Tibial nerve (tissue), 4 donors: ENCODE measurements at regions not wholly inside any gene's neighbourhood (a gene's known extent, or its start where the extent isn't known, plus 50 kb on each side); places are given as distances from the start of the nearest gene placed in this dataset.

Experiments used
- DNase-seq, 2 donors: peaks; one replicate each; pipeline ENCODE4 v3.0.0-alpha.2; 2019; ENCODE audit warnings: low spot score in 2 of 2
- H3K27ac ChIP-seq, 4 donors: fragments of 200-600 bp; sonication (generic) in 3 of 4; one replicate each; pipeline ENCODE4 v1.5.1; 2017 to 2019; ENCODE audit warnings: mild to moderate bottlenecking in 1 of 4
- H3K27me3 ChIP-seq, 2 donors: fragments of 200-600 bp; sonication (generic) in 1 of 2; one replicate each; pipeline versions ENCODE4 v1.5.1 to v1.6.0; 2017 to 2019
- H3K36me3 ChIP-seq, 3 donors: fragments of 200-600 bp; sonication (generic); one replicate each; pipeline ENCODE4 v1.5.1; 2018 to 2019
- H3K4me1 ChIP-seq, 4 donors: fragments of 200-600 bp; sonication (generic) in 3 of 4; one replicate each; pipeline ENCODE4 v1.5.1; 2017 to 2019
- H3K4me3 ChIP-seq, 4 donors: fragments of 200-600 bp; sonication (generic) in 3 of 4; one replicate each; pipeline ENCODE4 v1.5.1; 2017 to 2019; ENCODE audit warnings: mild to moderate bottlenecking in 1 of 4, moderate library complexity in 1 of 4
- H3K9me3 ChIP-seq, 4 donors: fragments of 200-600 bp; sonication (generic) in 3 of 4; one replicate each; pipeline ENCODE4 v1.5.1; 2017 to 2019
- EP300 ChIP-seq, 2 donors: sonication (generic); formaldehyde crosslinking; IDR thresholded peaks; one replicate each; pipeline ENCODE4 v1.6.1; 2017; ENCODE audit warnings: antibody characterized with exemption in 2 of 2, mild to moderate bottlenecking in 1 of 2
- POLR2A ChIP-seq, 2 donors: fragments of 450-650 bp; IDR thresholded peaks; one replicate each; pipeline ENCODE4 v1.6.1; 2017; ENCODE audit warnings: antibody characterized with exemption in 2 of 2, mild to moderate bottlenecking in 2 of 2, moderate library complexity in 2 of 2
- WGBS, 2 donors: methylation state at CpG; one replicate each; pipeline ENCODE4 v1.1.5; 2018; 5-methylcytosine and 5-hydroxymethylcytosine counted together
- TF ChIP-seq, protein P1 (sequence below), 5 experiments: fragments of 200-600 bp in 3 of 5; fragments of 450-650 bp in 2 of 5; sonication (generic) in 3 of 5; IDR thresholded peaks; one replicate each; pipeline ENCODE4 v1.5.1; 2016 to 2019; ENCODE audit warnings: antibody characterized with exemption in 5 of 5, mild to moderate bottlenecking in 3 of 5, moderate library complexity in 2 of 5

DNA sequence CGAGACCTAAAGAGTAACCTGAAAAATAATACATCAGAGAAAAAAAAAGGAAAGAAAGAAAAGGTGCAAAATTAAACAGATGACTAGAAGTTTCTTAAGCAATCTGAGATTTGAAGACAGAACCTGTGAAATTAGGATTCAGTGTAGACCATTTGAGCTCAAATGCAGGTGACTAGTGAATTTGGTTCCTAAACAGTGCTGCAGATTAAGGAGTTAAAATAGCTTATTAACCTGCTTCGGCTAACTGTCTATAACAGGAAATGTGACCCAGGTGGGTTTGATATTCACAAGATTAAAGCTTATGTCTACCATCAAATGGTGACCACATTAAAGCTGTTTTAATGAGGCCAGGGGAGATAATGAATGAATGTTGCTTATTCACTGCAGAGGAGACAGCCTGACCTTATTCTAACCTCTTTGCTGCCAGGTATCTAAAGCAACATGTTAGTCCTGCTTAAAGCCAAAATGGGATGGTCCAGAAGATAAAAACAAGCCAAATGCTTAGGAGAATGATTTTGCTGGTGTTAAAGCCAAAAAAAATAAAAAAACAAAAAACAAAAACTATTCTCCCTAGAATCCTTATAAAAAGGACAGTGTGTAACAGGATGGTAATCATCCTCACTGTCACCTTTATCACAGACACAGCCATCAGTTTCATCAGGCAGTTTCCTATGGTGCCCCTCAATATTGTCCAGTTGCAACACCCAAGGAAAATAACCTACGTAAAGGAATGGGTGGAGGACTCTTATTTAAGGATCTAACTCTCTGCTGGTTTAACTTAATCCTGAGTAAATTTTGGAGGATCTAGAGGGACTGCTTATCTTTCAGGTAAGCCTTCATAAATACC, 769.0 kb upstream of the ZEB2 start:
- no peak overlapping the region for H3K4me3 ChIP-seq
- H3K4me1 ChIP-seq = peaks cover 0 to 20% (median 0%) of the 10 kb centered on the region in 4 donors
- no peak for TF ChIP-seq EP300 (IDR thresholded peaks at IDR 0.05)
- no peak for TF ChIP-seq POLR2A (IDR thresholded peaks at IDR 0.05)
- TF ChIP-seq, protein P1, sequence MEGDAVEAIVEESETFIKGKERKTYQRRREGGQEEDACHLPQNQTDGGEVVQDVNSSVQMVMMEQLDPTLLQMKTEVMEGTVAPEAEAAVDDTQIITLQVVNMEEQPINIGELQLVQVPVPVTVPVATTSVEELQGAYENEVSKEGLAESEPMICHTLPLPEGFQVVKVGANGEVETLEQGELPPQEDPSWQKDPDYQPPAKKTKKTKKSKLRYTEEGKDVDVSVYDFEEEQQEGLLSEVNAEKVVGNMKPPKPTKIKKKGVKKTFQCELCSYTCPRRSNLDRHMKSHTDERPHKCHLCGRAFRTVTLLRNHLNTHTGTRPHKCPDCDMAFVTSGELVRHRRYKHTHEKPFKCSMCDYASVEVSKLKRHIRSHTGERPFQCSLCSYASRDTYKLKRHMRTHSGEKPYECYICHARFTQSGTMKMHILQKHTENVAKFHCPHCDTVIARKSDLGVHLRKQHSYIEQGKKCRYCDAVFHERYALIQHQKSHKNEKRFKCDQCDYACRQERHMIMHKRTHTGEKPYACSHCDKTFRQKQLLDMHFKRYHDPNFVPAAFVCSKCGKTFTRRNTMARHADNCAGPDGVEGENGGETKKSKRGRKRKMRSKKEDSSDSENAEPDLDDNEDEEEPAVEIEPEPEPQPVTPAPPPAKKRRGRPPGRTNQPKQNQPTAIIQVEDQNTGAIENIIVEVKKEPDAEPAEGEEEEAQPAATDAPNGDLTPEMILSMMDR (IDR thresholded peaks at IDR 0.05) = no peak
- no peak for DNase-seq
- H3K27me3 ChIP-seq = no peaks in the 10 kb centered on the region
- no peak overlapping the region for H3K27ac ChIP-seq
- WGBS, 2 donors = 76 to 78% methylated on average over 3 of the region's 3 CpGs
- no peaks in the 10 kb centered on the region for H3K9me3 ChIP-seq
- no peaks in the 10 kb centered on the region for H3K36me3 ChIP-seq

DNA sequence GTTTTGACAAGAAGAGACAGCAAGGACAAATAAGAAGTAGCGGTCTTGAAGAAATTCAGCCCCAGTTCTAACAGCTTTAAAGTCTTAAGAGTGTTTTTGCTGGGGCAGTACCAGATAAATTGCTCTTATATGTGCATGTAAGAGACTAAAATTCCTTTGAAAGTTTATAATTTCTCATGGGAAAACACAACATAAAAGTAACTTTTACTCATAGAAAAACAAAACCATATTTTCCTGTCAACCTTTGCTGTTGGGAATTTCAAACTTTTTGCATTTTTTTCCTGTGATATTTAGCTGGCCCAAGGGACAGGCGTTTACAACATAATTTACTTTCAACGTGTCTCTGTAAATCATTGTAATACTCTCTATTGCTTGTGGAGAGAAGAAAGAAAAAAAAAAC, 767.8 kb upstream of the ZEB2 start:
- H3K36me3 ChIP-seq = no peaks in the 10 kb centered on the region
- H3K4me3 ChIP-seq = no peak overlapping the region
- no peaks in the 10 kb centered on the region for H3K27me3 ChIP-seq
- TF ChIP-seq EP300 (IDR thresholded peaks at IDR 0.05) (no peak), POLR2A (IDR thresholded peaks at IDR 0.05) (no peak)
- TF ChIP-seq, protein P1 (IDR thresholded peaks at IDR 0.05) = no peak
- no peak for DNase-seq
- H3K27ac ChIP-seq = no peak overlapping the region
- H3K9me3 ChIP-seq = no peaks in the 10 kb centered on the region
- WGBS, 2 donors = 34 to 41% methylated on average over 3 of the region's 3 CpGs
- peaks cover 0 to 20% (median 0%) of the 10 kb centered on the region in 4 donors for H3K4me1 ChIP-seq

DNA sequence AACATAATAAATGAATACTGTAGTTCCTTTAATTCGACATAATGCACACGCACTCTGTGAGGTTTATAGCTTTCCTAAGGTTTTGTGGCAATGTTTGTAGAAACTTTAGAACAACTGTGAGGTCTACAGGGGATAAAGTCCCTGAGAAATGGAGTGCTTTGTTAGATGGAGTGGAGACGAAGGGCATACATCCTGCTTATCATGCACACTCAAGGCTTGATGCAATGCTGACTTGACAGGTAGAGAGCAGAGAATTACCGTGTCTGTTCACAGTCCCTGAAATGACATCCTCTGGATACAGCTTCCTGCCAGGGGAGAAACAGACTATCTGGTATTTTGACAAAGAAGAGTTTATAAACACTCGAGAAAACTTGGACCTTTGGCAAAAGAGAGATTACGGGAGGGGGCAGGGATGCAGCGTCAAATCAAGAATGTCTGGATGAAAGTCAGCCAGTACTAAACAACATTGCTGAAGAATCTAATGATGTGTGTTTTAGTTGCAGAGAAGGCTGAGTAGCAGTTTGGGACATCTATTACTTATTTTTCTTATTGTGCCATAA, 766.9 kb upstream of the ZEB2 start:
- peak overlapping the region in 1 of 4 donors; percentile 15 for H3K4me3 ChIP-seq
- no peak overlapping the region for H3K27ac ChIP-seq
- TF ChIP-seq, protein P1 (IDR thresholded peaks at IDR 0.05) = no peak
- TF ChIP-seq POLR2A (IDR thresholded peaks at IDR 0.05) (no peak), EP300 (IDR thresholded peaks at IDR 0.05) (no peak)
- H3K27me3 ChIP-seq = no peaks in the 10 kb centered on the region
- no peak for DNase-seq
- no peaks in the 10 kb centered on the region for H3K36me3 ChIP-seq
- no peaks in the 10 kb centered on the region for H3K9me3 ChIP-seq
- WGBS, 2 donors = 38 to 53% methylated on average over 7 of the region's 7 CpGs
- peaks cover 0 to 20% (median 0%) of the 10 kb centered on the region in 4 donors for H3K4me1 ChIP-seq

DNA sequence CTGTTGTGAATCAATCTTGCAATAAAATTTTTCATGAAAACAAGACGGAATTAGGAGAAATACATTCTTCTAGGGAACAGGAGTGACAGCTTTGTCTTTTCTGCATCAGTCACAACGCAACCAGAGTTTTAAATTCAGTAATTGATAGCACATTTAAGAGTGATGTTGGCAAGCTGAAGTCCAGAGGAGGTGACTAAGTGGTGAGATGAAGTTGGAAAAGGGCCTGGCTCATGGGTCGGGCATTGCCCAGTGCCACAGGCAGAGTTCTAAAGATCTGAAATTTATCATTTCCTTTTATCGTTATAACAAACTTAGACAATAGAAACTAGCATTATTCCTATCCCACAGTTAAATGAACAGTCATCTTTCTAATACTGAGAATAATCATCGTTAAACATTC, 764.6 kb upstream of the ZEB2 start:
- H3K4me3 ChIP-seq = no peak overlapping the region
- no peak overlapping the region for H3K27ac ChIP-seq
- H3K27me3 ChIP-seq = no peaks in the 10 kb centered on the region
- 79 to 93% methylated on average over 5 of the region's 5 CpGs for WGBS, 2 donors
- no peaks in the 10 kb centered on the region for H3K9me3 ChIP-seq
- TF ChIP-seq, protein P1 (IDR thresholded peaks at IDR 0.05) = no peak
- TF ChIP-seq POLR2A (IDR thresholded peaks at IDR 0.05) (no peak), EP300 (IDR thresholded peaks at IDR 0.05) (no peak)
- peaks cover 0 to 20% (median 0%) of the 10 kb centered on the region in 4 donors for H3K4me1 ChIP-seq
- H3K36me3 ChIP-seq = no peaks in the 10 kb centered on the region
- no peak for DNase-seq

DNA sequence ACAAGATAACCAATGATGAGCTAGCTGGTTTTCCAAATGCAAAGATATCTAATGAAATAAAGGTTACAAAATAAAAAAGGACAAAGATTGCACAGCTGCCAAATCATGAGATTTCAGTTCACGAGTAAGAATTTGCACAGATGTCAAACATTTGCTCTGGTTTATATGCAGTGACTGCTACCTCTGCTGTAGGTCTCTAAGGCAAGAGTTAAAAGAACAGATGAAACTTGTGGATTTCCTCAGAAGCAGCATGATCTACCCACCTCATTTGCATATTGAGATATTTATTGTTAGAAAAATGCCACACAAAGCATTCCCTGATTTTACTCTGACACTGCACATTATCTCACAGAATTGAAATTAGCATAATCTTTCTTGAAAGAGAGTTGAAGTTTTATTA, 763.2 kb upstream of the ZEB2 start:
- H3K27me3 ChIP-seq = no peaks in the 10 kb centered on the region
- H3K36me3 ChIP-seq = no peaks in the 10 kb centered on the region
- H3K4me3 ChIP-seq = no peak overlapping the region
- H3K27ac ChIP-seq = no peak overlapping the region
- H3K4me1 ChIP-seq = peaks cover 0 to 6% (median 0%) of the 10 kb centered on the region in 4 donors
- H3K9me3 ChIP-seq = no peaks in the 10 kb centered on the region
- 47 to 57% methylated on average over 1 of the region's 1 CpG for WGBS, 2 donors
- no peak for TF ChIP-seq EP300 (IDR thresholded peaks at IDR 0.05)
- TF ChIP-seq POLR2A (IDR thresholded peaks at IDR 0.05) = no peak
- TF ChIP-seq, protein P1 (IDR thresholded peaks at IDR 0.05) = no peak
- no peak for DNase-seq
